Natural killer cell (primary cell): ENCODE measurements at regions not wholly inside any gene's neighbourhood (a gene's known extent, or its start where the extent isn't known, plus 50 kb on each side); places are given as distances from the start of the nearest gene placed in this dataset.

Source experiments
- ATAC-seq, 3 donors: fragments of 150-1000 bp in 2 of 3; fragments of 200-7000 bp in 1 of 3; cut with Tn5 transposase; 1 replicate in 1 of 3; 2 replicates in 2 of 3; pipeline ENCODE4 v1.10.0; 2021; ENCODE audit warnings: mild to moderate bottlenecking in 2 of 3, moderate library complexity in 2 of 3
- DNase-seq, 2 donors: peaks; one replicate each; pipeline versions ENCODE4 v3.0.0 to v3.0.0-alpha.2; 2013 to 2021; ENCODE audit warnings: mixed read lengths in 1 of 2
- H3K27ac ChIP-seq: one replicate; pipeline ENCODE4 v1.5.1; 2013; ENCODE audit warnings: mild to moderate bottlenecking, low read length
- H3K27me3 ChIP-seq: one replicate; pipeline ENCODE4 v1.6.1; 2013; ENCODE audit warnings: low read length; ENCODE audit not compliant: control insufficient read depth, insufficient read depth
- H3K36me3 ChIP-seq: one replicate; pipeline ENCODE4 v1.6.1; 2013; ENCODE audit warnings: low read length; ENCODE audit not compliant: control insufficient read depth, insufficient read depth
- H3K4me1 ChIP-seq: one replicate; pipeline ENCODE4 v1.6.1; 2013; ENCODE audit warnings: low read length; ENCODE audit not compliant: control insufficient read depth, insufficient read depth
- H3K4me3 ChIP-seq: one replicate; pipeline ENCODE4 v1.5.1; 2013; ENCODE audit warnings: low read length
- H3K9me3 ChIP-seq: one replicate; pipeline ENCODE4 v1.6.1; 2013; ENCODE audit warnings: low read length; ENCODE audit not compliant: control insufficient read depth, insufficient read depth
- H3K27ac Mint-ChIP-seq, 2 donors: one replicate each; pipeline ENCODE4 v1.8.0; 2022; ENCODE audit warnings: mild to moderate bottlenecking in 2 of 2, mixed read lengths in 2 of 2, moderate library complexity in 1 of 2
- H3K27me3 Mint-ChIP-seq, 2 donors: one replicate each; pipeline ENCODE4 v1.8.0; 2022; ENCODE audit warnings: low read depth in 2 of 2, mixed read lengths in 2 of 2
- H3K36me3 Mint-ChIP-seq: one replicate; pipeline ENCODE4 v1.8.0; 2022; ENCODE audit warnings: mixed read lengths
- H3K4me1 Mint-ChIP-seq, 2 donors: one replicate each; pipeline ENCODE4 v1.8.0; 2022; ENCODE audit warnings: mixed read lengths in 2 of 2
- H3K4me3 Mint-ChIP-seq: one replicate; pipeline ENCODE4 v1.8.0; 2022; ENCODE audit warnings: mild to moderate bottlenecking, moderate library complexity, mixed read lengths
- H3K9me3 Mint-ChIP-seq, 2 donors: one replicate each; pipeline ENCODE4 v1.8.0; 2022; ENCODE audit warnings: mixed read lengths in 2 of 2
- CTCF ChIP-seq: fragments of 200-600 bp; IDR thresholded peaks from one replicate; pipeline ENCODE4 v1.8.0; 2022; ENCODE audit warnings: antibody characterized with exemption
- WGBS: methylation state at CpG from one replicate; pipeline ENCODE4 v1.1.7; 2013; ENCODE audit warnings: missing lambda C conversion rate; ENCODE audit not compliant: insufficient coverage; 5-methylcytosine and 5-hydroxymethylcytosine counted together
- intact Hi-C: fragments of 100-400 bp; cut with micrococcal nuclease; formaldehyde crosslinking; loops from one replicate; pipeline ENCODE4 v1.14.2; 2022

GRCh38 chr2:217684431-217685254, 318.2 kb downstream of the TNS1 start:
- no peak overlapping the region for H3K27ac ChIP-seq
- H3K27ac Mint-ChIP-seq = no peak overlapping the region
- intact Hi-C loops = no loop called here
- no peaks in the 10 kb centered on the region for H3K4me1 Mint-ChIP-seq
- 86% methylated on average over 2 of the region's 3 CpGs for WGBS
- H3K27me3 Mint-ChIP-seq = no peaks in the 10 kb centered on the region
- ATAC-seq (no peak), DNase-seq (no peak)
- no peaks in the 10 kb centered on the region for H3K36me3 ChIP-seq
- H3K36me3 Mint-ChIP-seq = no peaks in the 10 kb centered on the region
- no peak for TF ChIP-seq CTCF
- H3K4me3 ChIP-seq = no peak overlapping the region
- H3K4me1 ChIP-seq = no peaks in the 10 kb centered on the region
- no peaks in the 10 kb centered on the region for H3K27me3 ChIP-seq
- H3K4me3 Mint-ChIP-seq = no peak overlapping the region
- no peaks in the 10 kb centered on the region for H3K9me3 ChIP-seq
- H3K9me3 Mint-ChIP-seq = no peaks in the 10 kb centered on the region

GRCh38 chr2:217683106-217683870, 319.5 kb downstream of the TNS1 start:
- DNase-seq = no peak

GRCh38 chr2:217681791-217682190, 321.0 kb downstream of the TNS1 start:
- intact Hi-C loops = no loop called here
- DNase-seq = no peak

More at GRCh38 chr2:217683106-217683870, 319.5 kb downstream of the TNS1 start:
- H3K27ac Mint-ChIP-seq = no peak overlapping the region
- H3K4me3 ChIP-seq = no peak overlapping the region
- no peaks in the 10 kb centered on the region for H3K36me3 Mint-ChIP-seq
- H3K9me3 Mint-ChIP-seq = no peaks in the 10 kb centered on the region
- ATAC-seq = no peak
- H3K4me3 Mint-ChIP-seq = no peak overlapping the region
- TF ChIP-seq CTCF = no peak
- no peaks in the 10 kb centered on the region for H3K27me3 ChIP-seq
- intact Hi-C loops = no loop called here
- WGBS = no CpG with 5 or more reads among the region's 1 CpG
- H3K27ac ChIP-seq = no peak overlapping the region
- H3K27me3 Mint-ChIP-seq = no peaks in the 10 kb centered on the region
- no peaks in the 10 kb centered on the region for H3K36me3 ChIP-seq
- no peaks in the 10 kb centered on the region for H3K4me1 Mint-ChIP-seq
- H3K9me3 ChIP-seq = no peaks in the 10 kb centered on the region
- H3K4me1 ChIP-seq = no peaks in the 10 kb centered on the region

More at GRCh38 chr2:217681791-217682190, 321.0 kb downstream of the TNS1 start:
- Histone ChIP-seq H3K4me3 (no peak overlapping the region), H3K27me3 (no peaks in the 10 kb centered on the region), H3K27ac (no peak overlapping the region), H3K4me1 (no peaks in the 10 kb centered on the region), H3K9me3 (no peaks in the 10 kb centered on the region), H3K36me3 (no peaks in the 10 kb centered on the region)
- Mint-ChIP-seq H3K9me3 (no peaks in the 10 kb centered on the region), H3K4me1 (no peaks in the 10 kb centered on the region), H3K27me3 (peaks cover 5 to 8% of the 10 kb centered on the region in 2 donors), H3K36me3 (no peaks in the 10 kb centered on the region), H3K27ac (no peak overlapping the region), H3K4me3 (no peak overlapping the region)
- no peak for TF ChIP-seq CTCF
- ATAC-seq = no peak
